WERI-Rb-1 (cell line): ENCODE measurements at regions not wholly inside any gene's neighbourhood (a gene's known extent, or its start where the extent isn't known, plus 50 kb on each side); places are given as distances from the start of the nearest gene placed in this dataset.
A peak's percentile ranks its signal among the peaks of the same experiment; 100 is the strongest.

ENCODE experiments used
- DNase-seq: peaks from one replicate; pipeline ENCODE4 v3.0.0-alpha.2; 2020
- H3K27ac ChIP-seq: fragments of 250-450 bp; sonication (Bioruptor Pico); 2 replicates; pipeline ENCODE4 v1.5.1; 2020; ENCODE audit warnings: mild to moderate bottlenecking, moderate library complexity
- H3K27me3 ChIP-seq: fragments of 250-450 bp; sonication (Bioruptor Pico); 2 replicates; pipeline ENCODE4 v1.5.1; 2021; ENCODE audit warnings: mild to moderate bottlenecking, low read depth, moderate library complexity; ENCODE audit not compliant: insufficient read depth, severe bottlenecking
- H3K36me3 ChIP-seq: fragments of 250-450 bp; sonication (Bioruptor Pico); 2 replicates; pipeline ENCODE4 v1.5.1; 2020; ENCODE audit warnings: mild to moderate bottlenecking, moderate library complexity
- H3K4me3 ChIP-seq: 2 replicates; pipeline ENCODE4 v1.5.1; 2011; ENCODE audit warnings: low read depth, mild to moderate bottlenecking, control low read depth, low read length
- H3K9me3 ChIP-seq: fragments of 250-450 bp; sonication (Bioruptor Pico); 2 replicates; pipeline ENCODE4 v1.5.1; 2021; ENCODE audit warnings: mild to moderate bottlenecking, moderate library complexity; ENCODE audit not compliant: severe bottlenecking
- CTCF ChIP-seq: IDR thresholded peaks from 2 replicates; pipeline ENCODE4 v1.5.1; 2011; ENCODE audit warnings: low read depth, mild to moderate bottlenecking, control low read depth, inconsistent platforms, low read length

GRCh38 chr1:22264464-22265341, 121.8 kb upstream of the WNT4 start:
- Histone ChIP-seq H3K27ac (no peak overlapping the region), H3K9me3 (no peaks in the 10 kb centered on the region), H3K27me3 (peaks cover 12% of the 10 kb centered on the region), H3K4me3 (no peak overlapping the region), H3K36me3 (no peaks in the 10 kb centered on the region)
- no peak for TF ChIP-seq CTCF
- DNase-seq = peak; percentile 86

DNA sequence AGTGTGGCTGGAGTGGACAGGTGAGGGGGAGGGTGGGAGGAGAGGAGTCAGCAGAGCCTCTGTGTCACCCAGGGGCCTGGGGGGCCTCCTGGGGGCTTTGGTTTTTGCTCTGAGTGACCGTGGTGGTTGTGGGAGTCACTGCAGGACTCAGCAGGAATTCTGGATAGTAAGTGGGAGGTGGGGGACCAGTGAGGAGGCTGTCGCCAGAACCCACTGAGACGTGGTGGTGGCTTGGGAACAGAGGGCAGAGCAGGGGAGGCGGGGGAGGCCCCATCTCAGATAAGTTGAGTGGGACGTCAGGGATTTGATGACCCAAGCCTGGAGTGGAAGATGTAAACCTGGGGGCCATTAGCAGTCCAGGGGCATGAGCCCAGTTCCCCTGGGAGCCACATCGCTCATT, 123.2 kb upstream of the WNT4 start:
- Histone ChIP-seq H3K9me3 (no peaks in the 10 kb centered on the region), H3K4me3 (no peak overlapping the region), H3K27me3 (peaks cover 12% of the 10 kb centered on the region), H3K36me3 (no peaks in the 10 kb centered on the region), H3K27ac (no peak overlapping the region)
- no peak for TF ChIP-seq CTCF
- no peak for DNase-seq

- DNase-seq = no peak
- no peak overlapping the region for H3K4me3 ChIP-seq
- peaks cover 12% of the 10 kb centered on the region for H3K27me3 ChIP-seq
- no peaks in the 10 kb centered on the region for H3K9me3 ChIP-seq
- no peak overlapping the region for H3K27ac ChIP-seq
- no peak for TF ChIP-seq CTCF
- no peaks in the 10 kb centered on the region for H3K36me3 ChIP-seq
Measured at GRCh38 chr1:22267413-22268175, 124.7 kb upstream of the WNT4 start.

DNA sequence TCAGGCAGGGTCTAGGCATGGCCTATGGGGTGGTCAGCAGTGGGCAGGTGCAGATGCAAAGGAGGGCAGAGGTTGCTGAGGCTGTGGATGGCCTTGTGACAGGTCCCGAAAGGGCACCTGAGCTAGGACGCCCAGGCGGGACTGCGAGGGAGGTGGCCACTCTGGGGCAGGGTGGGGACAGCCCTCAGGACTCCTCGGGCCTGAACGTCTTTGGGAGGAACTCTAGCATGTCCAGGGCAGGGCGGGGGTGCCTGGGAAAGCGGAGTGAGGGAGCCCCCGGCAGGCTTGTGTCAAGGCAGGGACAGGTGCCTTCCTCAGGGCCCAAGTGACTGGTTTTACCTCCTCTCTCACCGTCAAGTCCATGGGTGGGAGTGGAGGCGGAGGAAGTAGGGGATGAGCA, 125.4 kb upstream of the WNT4 start:
- Histone ChIP-seq H3K4me3 (no peak overlapping the region), H3K27me3 (peaks cover 12% of the 10 kb centered on the region), H3K27ac (no peak overlapping the region), H3K9me3 (no peaks in the 10 kb centered on the region), H3K36me3 (no peaks in the 10 kb centered on the region)
- DNase-seq = no peak
- no peak for TF ChIP-seq CTCF

- Histone ChIP-seq H3K4me3 (no peak overlapping the region), H3K27me3 (no peaks in the 10 kb centered on the region)
Measured at GRCh38 chr1:22271847-22272801, 129.2 kb upstream of the WNT4 start.

More at GRCh38 chr1:22271847-22272801, 129.2 kb upstream of the WNT4 start:
- no peaks in the 10 kb centered on the region for H3K36me3 ChIP-seq
- DNase-seq = no peak
- H3K27ac ChIP-seq = no peak overlapping the region
- no peak for TF ChIP-seq CTCF
- H3K9me3 ChIP-seq = no peaks in the 10 kb centered on the region
